Left ventricle myocardium inferior (tissue), 1 donor: ENCODE measurements at regions not wholly inside any gene's neighbourhood (a gene's known extent, or its start where the extent isn't known, plus 50 kb on each side); places are given as distances from the start of the nearest gene placed in this dataset.

Experiments used
- DNase-seq: peaks from one replicate; pipeline ENCODE4 v3.0.0-alpha.2; 2020
- H3K27ac ChIP-seq: fragments of 200-600 bp; replicated peaks from 2 replicates; pipeline ENCODE4 v1.8.0; 2021
- H3K27me3 ChIP-seq: fragments of 200-600 bp; 2 replicates; pipeline ENCODE4 v1.8.0; 2021; ENCODE audit warnings: low read depth
- H3K36me3 ChIP-seq: fragments of 200-600 bp; 2 replicates; pipeline ENCODE4 v1.8.0; 2021
- H3K4me1 ChIP-seq: fragments of 200-600 bp; 2 replicates; pipeline ENCODE4 v1.8.0; 2021
- H3K4me3 ChIP-seq: fragments of 200-600 bp; 2 replicates; pipeline ENCODE4 v1.8.0; 2021; ENCODE audit warnings: mild to moderate bottlenecking, moderate library complexity
- H3K9me3 ChIP-seq: fragments of 200-600 bp; replicated peaks from 2 replicates; pipeline ENCODE4 v1.8.0; 2021
- intact Hi-C: fragments of 100-400 bp; cut with micrococcal nuclease; formaldehyde crosslinking; loops from one replicate; pipeline ENCODE4 v1.11.0; 2022
- TF ChIP-seq, protein P1 (sequence below): fragments of 200-600 bp; IDR thresholded peaks from 2 replicates; pipeline ENCODE4 v1.8.0; 2021; ENCODE audit warnings: antibody characterized with exemption, mild to moderate bottlenecking, borderline replicate concordance
- donor health status: DM: no; HTN: yes; CAD: no; lungs with severe emphysema.

- TF ChIP-seq, protein P1, sequence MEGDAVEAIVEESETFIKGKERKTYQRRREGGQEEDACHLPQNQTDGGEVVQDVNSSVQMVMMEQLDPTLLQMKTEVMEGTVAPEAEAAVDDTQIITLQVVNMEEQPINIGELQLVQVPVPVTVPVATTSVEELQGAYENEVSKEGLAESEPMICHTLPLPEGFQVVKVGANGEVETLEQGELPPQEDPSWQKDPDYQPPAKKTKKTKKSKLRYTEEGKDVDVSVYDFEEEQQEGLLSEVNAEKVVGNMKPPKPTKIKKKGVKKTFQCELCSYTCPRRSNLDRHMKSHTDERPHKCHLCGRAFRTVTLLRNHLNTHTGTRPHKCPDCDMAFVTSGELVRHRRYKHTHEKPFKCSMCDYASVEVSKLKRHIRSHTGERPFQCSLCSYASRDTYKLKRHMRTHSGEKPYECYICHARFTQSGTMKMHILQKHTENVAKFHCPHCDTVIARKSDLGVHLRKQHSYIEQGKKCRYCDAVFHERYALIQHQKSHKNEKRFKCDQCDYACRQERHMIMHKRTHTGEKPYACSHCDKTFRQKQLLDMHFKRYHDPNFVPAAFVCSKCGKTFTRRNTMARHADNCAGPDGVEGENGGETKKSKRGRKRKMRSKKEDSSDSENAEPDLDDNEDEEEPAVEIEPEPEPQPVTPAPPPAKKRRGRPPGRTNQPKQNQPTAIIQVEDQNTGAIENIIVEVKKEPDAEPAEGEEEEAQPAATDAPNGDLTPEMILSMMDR: no peak
- intact Hi-C loops: no loop called here
- peak overlapping the region; percentile 52 for H3K27ac ChIP-seq
- no peaks in the 10 kb centered on the region for H3K36me3 ChIP-seq
- H3K4me3 ChIP-seq: no peak overlapping the region
- H3K4me1 ChIP-seq: no peaks in the 10 kb centered on the region
- no peaks in the 10 kb centered on the region for H3K9me3 ChIP-seq
- H3K27me3 ChIP-seq: no peaks in the 10 kb centered on the region
- DNase-seq: no peak
Observed at GRCh38 chr9:73011956-73012355, 59.1 kb upstream of the ALDH1A1 start.

- H3K27ac ChIP-seq: peak overlapping the region; percentile 52
- TF ChIP-seq, protein P1: no peak
- no peak for DNase-seq
- H3K27me3 ChIP-seq: peaks cover 4% of the 10 kb centered on the region
- intact Hi-C loops: no loop called here
- no peaks in the 10 kb centered on the region for H3K4me1 ChIP-seq
- no peaks in the 10 kb centered on the region for H3K36me3 ChIP-seq
- H3K9me3 ChIP-seq: no peaks in the 10 kb centered on the region
- no peak overlapping the region for H3K4me3 ChIP-seq
Observed at GRCh38 chr9:73011181-73011750, 58.4 kb upstream of the ALDH1A1 start.

DNA sequence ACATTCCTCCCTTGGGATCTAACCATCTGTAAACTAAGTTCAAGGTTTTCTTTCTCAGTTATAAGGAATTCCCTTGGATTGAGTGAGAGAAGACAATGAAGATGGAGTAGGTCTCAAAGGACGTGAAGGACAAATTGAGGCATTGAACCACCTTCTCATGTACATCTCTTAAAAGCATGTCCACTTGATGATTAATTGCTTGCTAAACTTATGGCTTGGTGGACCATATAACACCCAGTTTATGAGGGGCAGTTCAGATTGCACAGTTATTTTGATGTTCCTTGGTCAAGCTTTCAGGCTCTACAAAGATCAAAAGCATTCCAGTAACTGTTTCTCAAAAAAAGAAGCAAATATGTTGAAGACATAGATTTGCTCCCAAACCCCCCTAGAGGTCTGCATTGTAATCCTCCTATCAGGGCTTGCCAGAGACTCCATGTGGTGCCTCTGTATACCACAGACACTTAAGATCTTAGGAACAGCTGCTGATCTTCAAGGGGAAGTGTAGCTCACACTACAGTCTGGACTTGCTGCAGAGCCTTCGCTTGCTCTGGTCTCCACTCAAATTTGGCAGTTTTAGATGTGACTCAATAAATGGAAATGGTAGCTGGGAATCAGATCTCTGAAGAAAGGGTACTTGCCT is 56.9 kb upstream of the ALDH1A1 start:
- H3K4me1 ChIP-seq: no peaks in the 10 kb centered on the region
- H3K4me3 ChIP-seq: no peak overlapping the region
- peaks cover 6% of the 10 kb centered on the region for H3K27me3 ChIP-seq
- H3K9me3 ChIP-seq: no peaks in the 10 kb centered on the region
- no peak for DNase-seq
- no peaks in the 10 kb centered on the region for H3K36me3 ChIP-seq
- intact Hi-C loops: no loop called here
- no peak overlapping the region for H3K27ac ChIP-seq
- TF ChIP-seq, protein P1: no peak

GRCh38 chr9:73007966-73008672 is 55.3 kb upstream of the ALDH1A1 start:
- no peak for DNase-seq
- intact Hi-C loops: no loop called here
- Histone ChIP-seq H3K4me3 (no peak overlapping the region), H3K27me3 (peaks cover 6% of the 10 kb centered on the region), H3K4me1 (no peaks in the 10 kb centered on the region), H3K9me3 (no peaks in the 10 kb centered on the region), H3K27ac (no peak overlapping the region), H3K36me3 (no peaks in the 10 kb centered on the region)
- TF ChIP-seq, protein P1: no peak

- TF ChIP-seq, protein P1: no peak
- Histone ChIP-seq H3K36me3 (no peaks in the 10 kb centered on the region), H3K9me3 (no peaks in the 10 kb centered on the region), H3K27me3 (peaks cover 6% of the 10 kb centered on the region), H3K4me3 (no peak overlapping the region), H3K4me1 (no peaks in the 10 kb centered on the region), H3K27ac (no peak overlapping the region)
- intact Hi-C loops: no loop called here
- DNase-seq: no peak
Observed at GRCh38 chr9:73006986-73007385, 54.1 kb upstream of the ALDH1A1 start.
